NCI-H1694 (cell line): ENCODE measurements at regions not wholly inside any gene's neighbourhood (a gene's known extent, or its start where the extent isn't known, plus 50 kb on each side); places are given as distances from the start of the nearest gene placed in this dataset.

Experiments
- DNase-seq: peaks from one replicate; lab custom pipeline; 2025; lab: John Stamatoyannopoulos, UW

DNA sequence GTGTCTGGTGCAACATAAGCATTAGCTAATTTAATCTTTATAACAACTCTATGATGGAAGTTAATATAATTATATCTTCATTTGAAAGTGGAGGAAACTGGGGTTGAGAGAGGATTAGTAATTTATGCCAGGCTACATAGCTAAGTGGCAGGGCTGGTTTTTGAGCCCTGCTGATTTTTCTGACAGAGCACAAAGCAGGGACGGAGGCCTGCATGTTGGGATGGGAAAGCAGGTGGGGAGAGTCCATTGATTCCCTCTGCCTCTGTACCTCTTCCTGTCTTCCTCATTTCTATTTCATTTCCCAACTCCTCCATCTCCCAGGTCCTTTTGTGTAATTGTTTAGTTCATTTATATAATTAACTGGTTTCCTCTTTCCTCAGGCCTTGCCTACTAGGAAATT is 251.6 kb upstream of the ZPLD1 start:
- no peak for DNase-seq

DNA sequence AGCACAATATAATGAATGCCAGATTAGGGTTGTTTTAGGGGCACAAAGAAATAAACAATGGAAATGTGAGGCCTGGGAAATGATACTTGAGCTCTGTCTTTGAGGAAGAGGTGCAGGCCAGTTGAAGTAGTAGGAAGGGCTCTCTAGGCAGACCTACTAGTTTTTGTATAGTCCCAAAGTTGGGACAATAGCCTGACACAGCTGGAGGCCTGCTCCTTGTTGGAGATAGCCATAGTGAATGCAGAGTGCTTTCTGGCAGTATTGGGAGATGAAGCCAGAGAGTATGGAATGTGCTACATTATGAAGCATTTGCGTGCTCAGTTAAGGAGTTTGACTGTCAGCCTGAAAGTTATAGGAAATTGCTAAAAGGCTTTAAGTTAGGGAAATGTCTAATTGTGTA is 251.2 kb upstream of the ZPLD1 start:
- DNase-seq: no peak

DNA sequence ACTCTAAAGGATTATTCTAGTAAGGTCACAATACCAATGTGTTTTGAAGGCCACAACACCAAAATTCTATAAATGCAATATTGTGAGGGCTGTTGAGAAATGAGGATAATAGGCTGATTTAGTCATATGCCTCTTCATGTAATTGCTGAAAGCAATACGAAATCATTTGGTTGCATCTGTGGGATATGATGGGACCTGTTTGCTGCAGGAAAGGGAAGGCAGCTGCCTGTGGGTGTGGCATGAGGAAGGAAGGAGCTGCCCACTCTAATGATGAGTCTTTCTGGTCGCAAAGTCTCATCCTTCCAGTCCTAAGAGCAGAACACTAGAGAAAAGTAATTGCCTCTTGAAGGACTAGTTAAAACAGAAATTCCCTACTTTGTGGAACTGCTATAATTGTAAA is 245.3 kb upstream of the ZPLD1 start:
- DNase-seq: no peak

DNA sequence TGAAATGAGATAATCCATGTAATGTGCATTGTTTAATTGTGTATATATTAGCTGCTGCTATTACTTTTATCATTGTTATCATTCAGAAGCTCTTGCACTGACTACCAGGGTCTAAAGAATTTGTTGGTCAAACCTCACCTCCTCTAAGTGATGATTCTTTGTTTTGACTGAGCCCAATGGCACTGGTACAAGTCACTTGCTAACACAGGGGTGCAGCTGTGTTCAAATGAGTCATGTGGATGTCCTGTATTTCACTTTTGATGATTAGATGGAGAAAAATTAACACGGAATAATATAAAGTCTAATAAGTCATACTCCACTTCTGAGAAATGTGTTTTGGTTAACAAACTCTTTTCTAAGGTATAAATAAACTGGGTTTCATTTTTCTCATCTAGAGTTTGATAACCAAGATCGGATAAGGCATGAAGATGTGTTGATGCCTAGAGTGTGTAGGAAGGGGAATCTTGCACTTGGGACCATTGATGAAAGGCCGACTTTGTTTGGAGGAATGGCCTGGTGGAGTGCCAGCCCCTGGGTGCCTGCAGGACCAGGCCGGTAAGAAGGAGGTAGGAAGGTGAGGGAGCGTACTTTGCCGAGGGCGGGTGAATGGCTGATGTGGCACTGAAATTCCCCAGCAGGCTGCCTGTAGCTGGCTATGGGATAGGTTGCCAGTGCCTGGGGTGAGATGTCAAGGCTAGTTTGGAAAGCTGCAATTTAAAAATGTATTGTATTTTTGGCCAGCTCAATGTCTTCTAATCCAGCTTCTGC is 244.7 kb upstream of the ZPLD1 start:
- DNase-seq: no peak

- DNase-seq: no peak
These were observed 242.2 kb upstream of the ZPLD1 start for GRCh38 chr3:102192575-102192974.

DNA sequence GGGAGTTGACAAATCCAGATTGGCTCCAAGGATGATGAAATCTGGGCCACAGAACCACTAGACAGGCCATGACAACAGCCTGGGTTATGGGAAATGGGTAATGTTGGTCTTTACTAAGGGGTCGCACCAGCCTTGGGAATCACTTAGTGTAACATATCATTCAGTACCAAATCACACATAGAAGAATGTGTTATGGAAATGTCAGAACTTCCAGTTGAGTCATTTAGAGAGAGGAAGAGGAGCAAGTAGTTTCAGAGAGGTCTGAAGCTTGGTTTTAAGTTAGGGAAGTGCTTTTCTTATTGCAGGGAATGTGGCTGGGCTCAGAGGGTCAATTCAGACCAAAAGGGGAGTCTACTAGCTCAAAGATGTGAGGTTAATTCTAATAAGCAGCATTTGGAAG is 241.6 kb upstream of the ZPLD1 start:
- no peak for DNase-seq

DNA sequence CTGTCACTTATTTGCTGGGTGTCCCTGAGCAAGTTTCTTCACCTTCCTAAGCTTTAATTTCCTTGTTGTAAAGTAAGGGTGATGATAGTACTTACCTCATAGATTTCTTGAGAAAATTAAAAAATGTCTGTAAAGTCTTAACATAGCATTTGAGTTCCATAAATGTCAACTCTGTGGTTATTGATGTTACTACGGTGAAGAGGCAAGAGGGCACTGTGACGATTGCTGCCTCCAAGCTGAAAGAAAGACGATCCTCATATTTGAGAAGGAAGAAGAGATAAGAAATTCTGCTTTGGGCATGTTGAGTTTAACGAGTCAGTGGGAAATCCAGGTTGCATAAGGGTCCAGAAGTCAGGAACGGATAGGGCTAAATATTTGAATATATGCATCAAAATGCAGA is 240.8 kb upstream of the ZPLD1 start:
- no peak for DNase-seq

GRCh38 chr3:102194760-102195159 is 240.1 kb upstream of the ZPLD1 start:
- no peak for DNase-seq

DNA sequence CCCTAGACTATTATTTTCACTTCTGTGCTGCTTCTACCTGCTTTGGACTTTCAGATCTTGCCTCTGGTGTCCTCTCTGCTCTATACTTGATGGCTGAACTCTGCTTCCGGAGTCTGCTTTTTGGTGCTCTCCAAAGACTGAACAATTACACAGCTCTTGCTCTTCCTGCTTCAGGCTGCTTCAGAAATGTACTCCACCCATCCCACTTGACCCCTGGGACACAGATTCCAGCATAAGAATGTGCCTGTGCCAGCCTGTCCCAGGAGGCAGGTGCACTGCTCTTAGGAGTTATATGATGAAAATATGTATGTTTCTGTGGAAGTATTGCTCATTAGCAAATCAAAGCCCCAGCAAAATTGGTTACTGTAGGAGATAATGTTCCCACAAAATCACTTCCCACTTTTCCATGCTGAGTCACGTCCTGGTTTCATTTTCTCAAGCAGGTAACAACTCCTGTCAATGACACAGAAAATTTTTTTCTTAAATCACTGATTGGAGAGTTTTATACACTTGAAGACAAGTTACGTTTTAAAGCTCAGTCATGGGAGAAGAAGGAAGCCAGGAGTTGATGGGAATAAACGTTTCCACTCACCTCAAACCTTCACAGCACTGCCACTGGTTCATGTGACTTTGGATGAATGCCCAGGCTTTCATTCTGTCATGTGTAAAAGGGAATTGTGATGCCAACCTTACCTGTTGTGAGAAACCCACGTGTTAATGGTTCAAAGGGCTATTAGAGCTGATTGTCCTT is 239.4 kb upstream of the ZPLD1 start:
- no peak for DNase-seq

- DNase-seq: no peak
These were observed 234.7 kb upstream of the ZPLD1 start for GRCh38 chr3:102200126-102200525.

DNA sequence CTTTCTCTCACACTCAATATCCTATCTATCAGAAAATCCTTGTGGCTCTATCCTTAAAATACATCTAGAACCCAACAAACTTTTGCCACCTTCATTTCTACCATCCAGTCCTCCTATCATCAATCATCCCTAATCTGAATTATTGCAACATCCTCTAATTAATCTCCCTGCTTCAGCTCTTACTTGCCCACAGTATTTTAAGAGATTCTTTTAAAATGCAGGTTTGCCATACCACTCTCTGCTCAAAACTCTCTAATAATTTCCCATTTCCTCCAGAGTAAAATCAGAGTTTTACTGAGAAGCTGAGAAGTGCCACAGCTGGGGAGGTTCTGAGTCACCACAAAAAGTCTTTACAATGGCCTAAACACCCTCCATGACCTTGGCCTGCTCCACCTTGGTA is 234.3 kb upstream of the ZPLD1 start:
- DNase-seq: no peak

DNA sequence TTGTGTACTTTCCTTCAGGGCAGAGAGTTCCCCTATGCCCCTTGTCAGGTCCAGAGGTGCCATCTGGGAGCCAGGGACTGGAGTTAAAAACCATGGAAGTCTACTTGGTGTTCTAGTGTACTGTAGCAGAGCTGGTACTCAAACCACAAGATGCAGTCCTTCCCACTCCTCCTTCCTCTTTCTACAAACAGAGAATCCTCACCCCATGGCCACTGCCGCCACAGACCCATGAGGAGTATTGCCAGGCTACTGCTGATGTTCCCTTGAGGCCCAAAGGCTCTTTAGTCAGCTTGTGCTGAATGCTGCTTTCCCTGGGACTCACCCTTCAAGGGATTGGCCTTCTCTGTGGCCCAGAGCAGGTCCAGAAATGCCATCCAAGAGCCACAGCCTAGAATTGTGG is 229.2 kb upstream of the ZPLD1 start:
- no peak for DNase-seq

DNA sequence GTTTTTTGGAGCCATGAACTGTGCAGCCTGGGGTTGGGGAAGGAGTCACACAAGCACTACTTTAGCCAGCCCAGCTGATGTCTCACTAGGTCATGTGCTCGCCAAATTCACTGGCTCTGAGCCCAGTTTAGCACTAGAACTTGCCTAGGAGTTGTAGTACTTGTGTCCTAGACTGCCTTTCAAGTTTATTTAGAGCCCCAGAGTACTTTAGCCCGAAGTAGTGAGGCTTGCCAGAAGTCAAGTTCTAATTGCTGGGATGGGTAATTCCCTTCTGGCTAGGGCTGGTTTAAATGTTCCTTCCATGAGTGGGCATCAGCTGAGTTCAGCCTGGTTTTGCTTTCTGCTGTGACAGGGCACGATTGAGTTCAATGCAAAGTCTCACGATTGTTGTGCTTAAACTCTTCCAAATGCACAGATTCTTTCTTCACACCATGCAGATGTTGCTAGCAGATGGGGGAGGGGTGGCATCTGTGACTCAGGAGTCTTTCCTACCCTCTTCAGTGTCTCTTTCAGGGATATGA is 228.2 kb upstream of the ZPLD1 start:
- DNase-seq: no peak

DNA sequence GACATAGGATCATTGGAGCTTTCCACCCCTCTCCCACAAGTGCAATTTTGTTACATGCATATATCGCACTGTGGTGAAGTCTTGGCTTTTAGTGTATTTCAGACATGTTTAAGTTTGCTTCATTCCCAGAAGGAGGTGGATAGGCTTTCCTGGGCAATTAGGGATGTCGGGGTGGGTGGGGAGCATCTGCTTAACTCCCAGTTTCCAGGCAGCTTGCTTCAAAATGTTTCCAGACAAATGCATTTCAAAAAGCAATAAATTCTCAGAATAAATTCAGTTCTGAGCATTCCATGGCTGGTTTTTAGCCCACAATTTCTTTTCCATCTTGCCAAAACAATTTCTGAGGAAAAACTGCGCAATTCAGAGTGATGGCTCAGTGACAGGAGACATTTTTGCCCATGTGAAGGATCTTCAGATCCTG is 227.7 kb upstream of the ZPLD1 start:
- no peak for DNase-seq

DNA sequence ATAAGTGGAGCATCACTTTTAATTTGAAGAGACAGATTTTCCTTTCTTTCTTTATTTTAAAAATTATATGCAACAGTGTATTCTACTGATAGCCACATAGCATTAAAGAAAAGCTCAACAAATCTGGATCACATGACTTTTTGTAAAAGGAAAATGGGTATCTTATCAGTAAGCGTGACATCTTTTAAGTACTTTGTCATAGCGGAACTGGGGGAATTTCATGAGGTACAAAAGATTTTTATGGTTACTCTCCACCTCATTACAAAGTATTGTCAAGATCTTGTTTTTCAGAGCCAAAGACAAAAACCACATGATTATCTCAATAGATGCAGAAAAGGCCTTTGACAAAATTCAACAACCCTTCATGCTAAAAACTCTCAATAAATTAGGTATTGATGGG is 219.6 kb upstream of the ZPLD1 start:
- no peak for DNase-seq

GRCh38 chr3:102223132-102223531 is 211.7 kb upstream of the ZPLD1 start:
- DNase-seq: no peak

- DNase-seq: no peak
These were observed 210.6 kb upstream of the ZPLD1 start for GRCh38 chr3:102224171-102224570.

GRCh38 chr3:102225005-102225404 is 209.8 kb upstream of the ZPLD1 start:
- DNase-seq: no peak

DNA sequence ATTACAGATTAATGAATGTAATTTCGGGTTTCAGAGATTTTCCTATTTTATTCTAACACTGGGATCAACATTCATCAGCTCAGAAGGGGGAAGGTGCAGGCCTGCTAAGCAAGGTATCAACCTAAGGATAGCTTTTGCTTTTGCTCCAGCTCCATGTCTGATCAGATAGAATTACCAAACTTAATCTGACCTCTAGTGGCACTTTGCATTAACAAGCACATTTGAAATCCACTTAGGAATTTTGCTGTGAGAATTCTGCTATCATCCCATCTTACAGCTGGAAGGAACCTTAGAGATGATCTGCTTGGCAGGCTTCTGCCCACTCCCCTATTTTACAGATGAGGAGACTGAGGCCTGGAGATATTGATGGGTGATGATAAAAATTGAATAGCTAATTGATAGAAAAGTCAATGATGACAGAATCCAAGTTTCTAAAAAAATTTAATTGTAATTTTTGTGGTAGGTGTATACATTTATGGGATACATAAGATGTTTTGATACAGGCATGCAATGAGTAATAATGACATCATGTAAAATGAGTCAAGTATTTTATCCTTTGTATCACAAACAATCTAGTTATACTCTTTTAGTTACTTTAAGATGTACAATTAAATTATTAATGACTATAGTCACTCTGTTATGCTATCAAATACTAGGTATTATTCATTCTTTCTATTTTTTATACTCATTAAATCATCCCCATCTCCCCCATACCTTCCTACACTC is 209.2 kb upstream of the ZPLD1 start:
- peak; percentile 41 for DNase-seq

GRCh38 chr3:102226463-102226862 is 208.4 kb upstream of the ZPLD1 start:
- DNase-seq: no peak

GRCh38 chr3:102229062-102229655 is 205.7 kb upstream of the ZPLD1 start:
- DNase-seq: peak; percentile 78

DNA sequence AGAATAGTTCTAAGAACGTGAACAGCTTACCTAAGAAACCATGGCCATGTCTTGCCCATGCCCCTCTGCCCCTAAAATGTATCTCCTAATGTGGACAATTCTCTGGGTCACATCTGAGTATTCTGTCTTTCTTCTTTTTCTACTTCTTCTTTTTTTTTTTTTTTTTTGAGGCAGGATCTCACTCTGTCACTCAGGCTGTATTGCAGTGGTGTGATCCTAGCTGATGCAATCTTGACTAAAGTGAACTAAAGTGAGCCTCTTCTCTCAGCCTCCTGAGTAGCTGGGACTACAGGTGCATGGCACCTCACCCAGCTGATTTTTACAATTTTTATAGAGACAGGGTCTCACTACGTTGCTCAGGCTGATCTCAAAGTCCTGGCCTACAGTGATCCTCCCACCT is 204.8 kb upstream of the ZPLD1 start:
- no peak for DNase-seq
